HEK293 (cell line): ENCODE measurements at regions not wholly inside any gene's neighbourhood (a gene's known extent, or its start where the extent isn't known, plus 50 kb on each side); places are given as distances from the start of the nearest gene placed in this dataset.

Experiments
- CTCF ChIA-PET: fragments of 350-600 bp; formaldehyde crosslinking; extraction: SDS; loops from one replicate; lab custom pipeline; 2021; ENCODE audit warnings: antibody characterized with exemption; lab: Yijun Ruan, JAX
- POLR2A ChIA-PET: fragments of 300-600 bp; formaldehyde crosslinking; extraction: SDS; loops from one replicate; lab custom pipeline; 2020; ENCODE audit warnings: antibody characterized with exemption, inconsistent platforms; lab: Yijun Ruan, JAX
- H3K27ac ChIP-seq: fragments of 200-500 bp; sonication (Bioruptor generic); 2 replicates; pipeline ENCODE4 v1.5.1; 2014; ENCODE audit warnings: low read depth, low read length, control low read depth, inconsistent platforms; ENCODE audit errors: extremely low read depth
- H3K36me3 ChIP-seq, 2 experiments: fragments of 200-500 bp in 1 of 2; sonication (Bioruptor generic) in 1 of 2; 1 replicate in 1 of 2; 2 replicates in 1 of 2; pipeline ENCODE4 v1.5.1; 2014 to 2017; ENCODE audit warnings: inconsistent platforms in 2 of 2, low read length in 2 of 2; ENCODE audit not compliant: control insufficient read depth in 2 of 2, insufficient read depth in 1 of 2
- H3K4me1 ChIP-seq: fragments of 200-500 bp; sonication (Bioruptor generic); 2 replicates; pipeline ENCODE4 v1.5.1; 2014; ENCODE audit warnings: mild to moderate bottlenecking, low read length, inconsistent platforms; ENCODE audit not compliant: control insufficient read depth, insufficient read depth
- H3K4me3 ChIP-seq: 2 replicates; pipeline ENCODE4 v1.5.1; 2011; ENCODE audit warnings: low read depth, mild to moderate bottlenecking, control low read depth, low read length, moderate library complexity
- H3K9me3 ChIP-seq: fragments of 200-500 bp; sonication (Bioruptor generic); 2 replicates; pipeline ENCODE4 v1.5.1; 2014; ENCODE audit warnings: low read depth, low read length, inconsistent platforms; ENCODE audit not compliant: control insufficient read depth, insufficient read depth
- BCL11B ChIP-seq: fragments of 450-650 bp; formaldehyde crosslinking; IDR thresholded peaks from 2 replicates; pipeline ENCODE4 v1.5.1; 2016; ENCODE audit warnings: low read depth, missing biosample characterization, missing genetic modification characterization
- MEIS1 ChIP-seq: sonication (generic); formaldehyde crosslinking; IDR thresholded peaks from 2 replicates; pipeline ENCODE4 v1.8.1; 2022; ENCODE audit warnings: missing genetic modification reagents, mild to moderate bottlenecking, borderline replicate concordance
- SP2 ChIP-seq: fragments of 450-650 bp; formaldehyde crosslinking; IDR thresholded peaks from 2 replicates; pipeline ENCODE4 v1.5.1; 2016; ENCODE audit warnings: missing biosample characterization, missing genetic modification characterization
- ZNF157 ChIP-seq: fragments of 450-650 bp; formaldehyde crosslinking; IDR thresholded peaks from 2 replicates; pipeline ENCODE4 v1.5.1; 2016; ENCODE audit warnings: missing biosample characterization, missing genetic modification characterization
- ZNF239 ChIP-seq: fragments of 450-650 bp; formaldehyde crosslinking; IDR thresholded peaks from 2 replicates; pipeline ENCODE4 v1.5.1; 2016; ENCODE audit warnings: missing biosample characterization, missing genetic modification characterization
- ZNF24 ChIP-seq: fragments of 450-650 bp; formaldehyde crosslinking; IDR thresholded peaks from 2 replicates; pipeline ENCODE4 v1.5.1; 2016; ENCODE audit warnings: missing biosample characterization, missing genetic modification characterization
- ZNF335 ChIP-seq: fragments of 450-650 bp; formaldehyde crosslinking; conservative IDR thresholded peaks from 2 replicates; pipeline ENCODE4 v1.5.1; 2016; ENCODE audit warnings: missing biosample characterization, missing genetic modification characterization
- ZNF350 ChIP-seq: fragments of 450-650 bp; formaldehyde crosslinking; IDR thresholded peaks from 2 replicates; pipeline ENCODE4 v1.5.0; 2017; ENCODE audit warnings: missing biosample characterization, mild to moderate bottlenecking, missing genetic modification characterization
- ZNF354C ChIP-seq: fragments of 450-650 bp; formaldehyde crosslinking; IDR thresholded peaks from 2 replicates; pipeline ENCODE4 v1.5.1; 2016; ENCODE audit warnings: missing biosample characterization, missing genetic modification characterization, low read depth, borderline replicate concordance
- ZNF366 ChIP-seq: fragments of 450-650 bp; formaldehyde crosslinking; conservative IDR thresholded peaks from 2 replicates; pipeline ENCODE4 v1.5.1; 2016; ENCODE audit warnings: missing biosample characterization, missing genetic modification characterization
- ZNF510 ChIP-seq: fragments of 450-650 bp; formaldehyde crosslinking; IDR thresholded peaks from 2 replicates; pipeline ENCODE4 v1.5.1; 2018; ENCODE audit warnings: mild to moderate bottlenecking, missing genetic modification characterization, missing biosample characterization; ENCODE audit not compliant: insufficient replicate concordance
- ZNF514 ChIP-seq: fragments of 450-650 bp; formaldehyde crosslinking; IDR thresholded peaks from 2 replicates; pipeline ENCODE4 v1.5.1; 2016; ENCODE audit warnings: missing biosample characterization, missing genetic modification characterization
- ZNF529 ChIP-seq: fragments of 450-650 bp; formaldehyde crosslinking; IDR thresholded peaks from 2 replicates; pipeline ENCODE4 v1.5.1; 2017; ENCODE audit warnings: missing genetic modification characterization, missing biosample characterization; ENCODE audit not compliant: insufficient replicate concordance
- ZNF549 ChIP-seq: fragments of 450-650 bp; IDR thresholded peaks from 2 replicates; pipeline ENCODE4 v1.5.1; 2018; ENCODE audit warnings: missing biosample characterization, missing genetic modification characterization, mild to moderate bottlenecking, inconsistent platforms, moderate library complexity
- ZNF621 ChIP-seq: fragments of 450-650 bp; formaldehyde crosslinking; IDR thresholded peaks from 2 replicates; pipeline ENCODE4 v1.5.1; 2017; ENCODE audit warnings: missing biosample characterization, missing genetic modification characterization
- ZNF654 ChIP-seq: fragments of 450-650 bp; formaldehyde crosslinking; IDR thresholded peaks from 2 replicates; pipeline ENCODE4 v1.5.1; 2016; ENCODE audit warnings: low read depth, missing biosample characterization, missing genetic modification characterization
- ZNF785 ChIP-seq: fragments of 450-650 bp; formaldehyde crosslinking; IDR thresholded peaks from 2 replicates; pipeline ENCODE4 v1.5.1; 2016; ENCODE audit warnings: missing biosample characterization, missing genetic modification characterization
- ZNF791 ChIP-seq: fragments of 450-650 bp; formaldehyde crosslinking; IDR thresholded peaks from 2 replicates; pipeline ENCODE4 v1.5.1; 2016; ENCODE audit warnings: missing biosample characterization, missing genetic modification characterization
- ZSCAN18 ChIP-seq: fragments of 450-650 bp; formaldehyde crosslinking; IDR thresholded peaks from 2 replicates; pipeline ENCODE4 v1.5.1; 2016; ENCODE audit warnings: missing biosample characterization, missing genetic modification characterization
- ZXDB ChIP-seq: fragments of 450-650 bp; formaldehyde crosslinking; IDR thresholded peaks from 2 replicates; pipeline ENCODE4 v1.5.1; 2016; ENCODE audit warnings: missing biosample characterization, missing genetic modification characterization
- TF ChIP-seq, protein P1 (sequence below): fragments of 450-650 bp; formaldehyde crosslinking; IDR thresholded peaks from 2 replicates; pipeline ENCODE4 v1.5.1; 2017; ENCODE audit warnings: missing biosample characterization, missing genetic modification characterization
- TF ChIP-seq, protein P2 (sequence below): fragments of 450-650 bp; formaldehyde crosslinking; IDR thresholded peaks from 2 replicates; pipeline ENCODE4 v1.5.1; 2016; ENCODE audit warnings: missing biosample characterization, missing genetic modification characterization
- TF ChIP-seq, protein P3 (sequence below): fragments of 450-650 bp; formaldehyde crosslinking; conservative IDR thresholded peaks from 2 replicates; pipeline ENCODE4 v1.5.1; 2016; ENCODE audit warnings: low read depth, missing biosample characterization, missing genetic modification characterization

DNA sequence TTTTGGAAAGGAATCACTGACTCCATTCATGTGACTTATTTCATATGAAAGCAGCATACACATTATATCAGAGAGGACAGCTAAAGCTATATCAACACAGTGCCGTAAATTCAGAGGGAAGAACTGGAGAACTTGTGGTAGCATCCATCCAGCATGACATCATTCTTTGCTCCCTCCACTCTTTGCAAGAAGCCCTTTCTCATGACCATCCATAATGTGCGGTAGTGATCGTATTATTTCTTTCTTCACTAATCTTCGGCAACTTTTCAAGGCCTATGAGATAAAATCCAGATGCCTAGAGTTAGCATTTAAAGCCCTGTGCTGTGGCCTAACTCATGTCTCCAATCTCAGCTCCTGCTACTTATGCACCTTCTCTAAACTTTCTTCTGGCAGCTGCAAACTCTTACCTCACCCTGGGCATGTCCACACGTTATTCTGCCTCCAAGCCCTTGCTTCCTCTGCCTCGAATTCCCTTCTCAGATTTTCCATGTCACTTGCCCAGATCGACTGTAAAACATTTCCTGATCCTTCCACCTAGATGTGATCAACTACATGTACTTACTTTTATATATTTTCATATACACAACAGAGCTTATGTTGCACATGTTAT is 307.3 kb upstream of the SGCD start:
- CTCF ChIA-PET = no interaction called here
- no peaks in the 10 kb centered on the region for H3K36me3 ChIP-seq
- H3K4me1 ChIP-seq = no peaks in the 10 kb centered on the region
- TF ChIP-seq, protein P1, sequence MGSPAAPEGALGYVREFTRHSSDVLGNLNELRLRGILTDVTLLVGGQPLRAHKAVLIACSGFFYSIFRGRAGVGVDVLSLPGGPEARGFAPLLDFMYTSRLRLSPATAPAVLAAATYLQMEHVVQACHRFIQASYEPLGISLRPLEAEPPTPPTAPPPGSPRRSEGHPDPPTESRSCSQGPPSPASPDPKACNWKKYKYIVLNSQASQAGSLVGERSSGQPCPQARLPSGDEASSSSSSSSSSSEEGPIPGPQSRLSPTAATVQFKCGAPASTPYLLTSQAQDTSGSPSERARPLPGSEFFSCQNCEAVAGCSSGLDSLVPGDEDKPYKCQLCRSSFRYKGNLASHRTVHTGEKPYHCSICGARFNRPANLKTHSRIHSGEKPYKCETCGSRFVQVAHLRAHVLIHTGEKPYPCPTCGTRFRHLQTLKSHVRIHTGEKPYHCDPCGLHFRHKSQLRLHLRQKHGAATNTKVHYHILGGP = no peak
- TF ChIP-seq ZNF354C (tag by site-specific recombination) = no peak
- no peak for TF ChIP-seq ZNF785 (tag by site-specific recombination)
- TF ChIP-seq ZNF514 (tag by site-specific recombination) = no peak
- no peak for TF ChIP-seq BCL11B (tag by site-specific recombination)
- no peak for TF ChIP-seq ZNF654 (tag by site-specific recombination)
- no peak for TF ChIP-seq ZNF791 (tag by site-specific recombination)
- TF ChIP-seq SP2 (tag by site-specific recombination) = no peak
- no peak for TF ChIP-seq ZNF549
- TF ChIP-seq, protein P2, sequence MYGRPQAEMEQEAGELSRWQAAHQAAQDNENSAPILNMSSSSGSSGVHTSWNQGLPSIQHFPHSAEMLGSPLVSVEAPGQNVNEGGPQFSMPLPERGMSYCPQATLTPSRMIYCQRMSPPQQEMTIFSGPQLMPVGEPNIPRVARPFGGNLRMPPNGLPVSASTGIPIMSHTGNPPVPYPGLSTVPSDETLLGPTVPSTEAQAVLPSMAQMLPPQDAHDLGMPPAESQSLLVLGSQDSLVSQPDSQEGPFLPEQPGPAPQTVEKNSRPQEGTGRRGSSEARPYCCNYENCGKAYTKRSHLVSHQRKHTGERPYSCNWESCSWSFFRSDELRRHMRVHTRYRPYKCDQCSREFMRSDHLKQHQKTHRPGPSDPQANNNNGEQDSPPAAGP (tag by site-specific recombination) = no peak
- no peak for TF ChIP-seq ZNF366
- POLR2A ChIA-PET = no interaction called here
- no peaks in the 10 kb centered on the region for H3K9me3 ChIP-seq
- H3K27ac ChIP-seq = no peak overlapping the region
- H3K4me3 ChIP-seq = no peak overlapping the region

GRCh38 chr5:156020647-156021046 is 306.3 kb upstream of the SGCD start:
- no peak overlapping the region for H3K4me3 ChIP-seq
- ChIA-PET POLR2A (no interaction called here), CTCF (no interaction called here)
- no peaks in the 10 kb centered on the region for H3K9me3 ChIP-seq
- no peaks in the 10 kb centered on the region for H3K36me3 ChIP-seq
- no peaks in the 10 kb centered on the region for H3K4me1 ChIP-seq
- no peak overlapping the region for H3K27ac ChIP-seq
- TF ChIP-seq ZNF510 (tag by site-specific recombination) = no peak
- TF ChIP-seq ZSCAN18 (tag by site-specific recombination) = no peak
- no peak for TF ChIP-seq MEIS1 (CRISPR knock-in tag)
- TF ChIP-seq ZNF621 (tag by site-specific recombination) = no peak
- TF ChIP-seq, protein P3, sequence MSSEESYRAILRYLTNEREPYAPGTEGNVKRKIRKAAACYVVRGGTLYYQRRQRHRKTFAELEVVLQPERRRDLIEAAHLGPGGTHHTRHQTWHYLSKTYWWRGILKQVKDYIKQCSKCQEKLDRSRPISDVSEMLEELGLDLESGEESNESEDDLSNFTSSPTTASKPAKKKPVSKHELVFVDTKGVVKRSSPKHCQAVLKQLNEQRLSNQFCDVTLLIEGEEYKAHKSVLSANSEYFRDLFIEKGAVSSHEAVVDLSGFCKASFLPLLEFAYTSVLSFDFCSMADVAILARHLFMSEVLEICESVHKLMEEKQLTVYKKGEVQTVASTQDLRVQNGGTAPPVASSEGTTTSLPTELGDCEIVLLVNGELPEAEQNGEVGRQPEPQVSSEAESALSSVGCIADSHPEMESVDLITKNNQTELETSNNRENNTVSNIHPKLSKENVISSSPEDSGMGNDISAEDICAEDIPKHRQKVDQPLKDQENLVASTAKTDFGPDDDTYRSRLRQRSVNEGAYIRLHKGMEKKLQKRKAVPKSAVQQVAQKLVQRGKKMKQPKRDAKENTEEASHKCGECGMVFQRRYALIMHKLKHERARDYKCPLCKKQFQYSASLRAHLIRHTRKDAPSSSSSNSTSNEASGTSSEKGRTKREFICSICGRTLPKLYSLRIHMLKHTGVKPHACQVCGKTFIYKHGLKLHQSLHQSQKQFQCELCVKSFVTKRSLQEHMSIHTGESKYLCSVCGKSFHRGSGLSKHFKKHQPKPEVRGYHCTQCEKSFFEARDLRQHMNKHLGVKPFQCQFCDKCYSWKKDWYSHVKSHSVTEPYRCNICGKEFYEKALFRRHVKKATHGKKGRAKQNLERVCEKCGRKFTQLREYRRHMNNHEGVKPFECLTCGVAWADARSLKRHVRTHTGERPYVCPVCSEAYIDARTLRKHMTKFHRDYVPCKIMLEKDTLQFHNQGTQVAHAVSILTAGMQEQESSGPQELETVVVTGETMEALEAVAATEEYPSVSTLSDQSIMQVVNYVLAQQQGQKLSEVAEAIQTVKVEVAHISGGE (tag by site-specific recombination) = no peak
- TF ChIP-seq ZNF157 = no peak
- no peak for TF ChIP-seq ZNF529 (tag by site-specific recombination)
- no peak for TF ChIP-seq ZNF239 (tag by site-specific recombination)
- TF ChIP-seq ZXDB (tag by site-specific recombination) = no peak
- no peak for TF ChIP-seq ZNF335
- no peak for TF ChIP-seq ZNF24 (tag by site-specific recombination)
- TF ChIP-seq ZNF350 = no peak
